GM18909 (cell line): ENCODE measurements at regions not wholly inside any gene's neighbourhood (a gene's known extent, or its start where the extent isn't known, plus 50 kb on each side); places are given as distances from the start of the nearest gene placed in this dataset.

ENCODE experiments used
- ATAC-seq: cut with Tn5 transposase; IDR thresholded peaks from one replicate; pipeline ENCODE4 v1.9.1; 2021; ENCODE audit warnings: mild to moderate bottlenecking; ENCODE audit not compliant: unreplicated experiment, poor library complexity

- no peak for ATAC-seq
These were observed 296.7 kb upstream of the ATP5MC3 start for GRCh38 chr2:175478096-175478768.

GRCh38 chr2:175476948-175477347 lies 295.4 kb upstream of the ATP5MC3 start:
- ATAC-seq: no peak

- no peak for ATAC-seq
These were observed 294.9 kb upstream of the ATP5MC3 start for GRCh38 chr2:175476374-175476773.

- ATAC-seq: no peak
These were observed 293.6 kb upstream of the ATP5MC3 start for GRCh38 chr2:175475130-175475529.

- no peak for ATAC-seq
These were observed 287.1 kb upstream of the ATP5MC3 start for GRCh38 chr2:175468431-175469098.

GRCh38 chr2:175465101-175465500 lies 283.6 kb upstream of the ATP5MC3 start:
- no peak for ATAC-seq

- ATAC-seq: no peak
These were observed 282.8 kb upstream of the ATP5MC3 start for GRCh38 chr2:175464311-175464670.

- ATAC-seq: no peak
These were observed 282.2 kb upstream of the ATP5MC3 start for GRCh38 chr2:175463589-175464310.

- no peak for ATAC-seq
These were observed 281.7 kb upstream of the ATP5MC3 start for GRCh38 chr2:175463169-175463568.

- no peak for ATAC-seq
These were observed 280.7 kb upstream of the ATP5MC3 start for GRCh38 chr2:175462246-175462645.

GRCh38 chr2:175461839-175462238 lies 280.3 kb upstream of the ATP5MC3 start:
- no peak for ATAC-seq

GRCh38 chr2:175457895-175458448 lies 276.5 kb upstream of the ATP5MC3 start:
- no peak for ATAC-seq

GRCh38 chr2:175454953-175455389 lies 273.5 kb upstream of the ATP5MC3 start:
- ATAC-seq: no peak

- ATAC-seq: no peak
These were observed 268.7 kb upstream of the ATP5MC3 start for GRCh38 chr2:175450029-175450760.

- no peak for ATAC-seq
These were observed 268.1 kb upstream of the ATP5MC3 start for GRCh38 chr2:175449616-175450015.

- ATAC-seq: no peak
These were observed 264.7 kb upstream of the ATP5MC3 start for GRCh38 chr2:175446201-175446600.

GRCh38 chr2:175445281-175445680 lies 263.8 kb upstream of the ATP5MC3 start:
- ATAC-seq: no peak

- ATAC-seq: no peak
These were observed 260.9 kb upstream of the ATP5MC3 start for GRCh38 chr2:175442441-175442840.

GRCh38 chr2:175441181-175441761 lies 259.8 kb upstream of the ATP5MC3 start:
- ATAC-seq: no peak

GRCh38 chr2:175439416-175439815 lies 257.9 kb upstream of the ATP5MC3 start:
- ATAC-seq: no peak
